ENCODE measurements at regions not wholly inside any gene's neighbourhood (a gene's known extent, or its start where the extent isn't known, plus 50 kb on each side); places are given as distances from the start of the nearest gene placed in this dataset.

DNA sequence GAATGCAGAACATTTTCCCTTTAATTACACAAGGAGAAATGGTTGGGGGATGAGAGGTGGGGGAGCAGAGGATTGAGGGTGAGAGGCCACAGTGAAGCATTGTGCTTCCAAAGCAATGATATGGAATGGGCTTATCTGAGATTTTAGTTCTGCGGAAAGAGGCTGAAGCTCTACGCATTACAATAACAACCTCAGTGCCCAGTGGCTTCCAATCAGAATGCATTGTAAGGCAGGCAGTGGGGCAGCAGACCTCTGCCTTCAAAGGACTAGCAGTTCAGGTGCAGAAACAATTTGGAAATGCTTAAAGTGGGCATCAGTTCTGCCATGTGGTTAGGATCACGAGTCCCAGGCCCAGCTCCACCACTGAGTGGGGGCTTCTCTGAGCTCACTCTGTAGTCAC is 251.0 kb upstream of the ZMIZ1 start:
- ChIA-PET POLR2A (no interaction called here), CTCF (interaction anchor here (1.3 kb wide), 1 partner anchor 18 kb away, joined by 3 read pairs; no protein-coding TSS in a partner anchor)
- DNase-seq (ENCODE audit: extremely low spot score), result no peak
- TF ChIP-seq, protein P1, sequence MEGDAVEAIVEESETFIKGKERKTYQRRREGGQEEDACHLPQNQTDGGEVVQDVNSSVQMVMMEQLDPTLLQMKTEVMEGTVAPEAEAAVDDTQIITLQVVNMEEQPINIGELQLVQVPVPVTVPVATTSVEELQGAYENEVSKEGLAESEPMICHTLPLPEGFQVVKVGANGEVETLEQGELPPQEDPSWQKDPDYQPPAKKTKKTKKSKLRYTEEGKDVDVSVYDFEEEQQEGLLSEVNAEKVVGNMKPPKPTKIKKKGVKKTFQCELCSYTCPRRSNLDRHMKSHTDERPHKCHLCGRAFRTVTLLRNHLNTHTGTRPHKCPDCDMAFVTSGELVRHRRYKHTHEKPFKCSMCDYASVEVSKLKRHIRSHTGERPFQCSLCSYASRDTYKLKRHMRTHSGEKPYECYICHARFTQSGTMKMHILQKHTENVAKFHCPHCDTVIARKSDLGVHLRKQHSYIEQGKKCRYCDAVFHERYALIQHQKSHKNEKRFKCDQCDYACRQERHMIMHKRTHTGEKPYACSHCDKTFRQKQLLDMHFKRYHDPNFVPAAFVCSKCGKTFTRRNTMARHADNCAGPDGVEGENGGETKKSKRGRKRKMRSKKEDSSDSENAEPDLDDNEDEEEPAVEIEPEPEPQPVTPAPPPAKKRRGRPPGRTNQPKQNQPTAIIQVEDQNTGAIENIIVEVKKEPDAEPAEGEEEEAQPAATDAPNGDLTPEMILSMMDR (IDR thresholded peaks at IDR 0.05; ENCODE audit: control extremely low read depth, extremely low read depth, low read depth, missing control alignments), result no peak

DNA sequence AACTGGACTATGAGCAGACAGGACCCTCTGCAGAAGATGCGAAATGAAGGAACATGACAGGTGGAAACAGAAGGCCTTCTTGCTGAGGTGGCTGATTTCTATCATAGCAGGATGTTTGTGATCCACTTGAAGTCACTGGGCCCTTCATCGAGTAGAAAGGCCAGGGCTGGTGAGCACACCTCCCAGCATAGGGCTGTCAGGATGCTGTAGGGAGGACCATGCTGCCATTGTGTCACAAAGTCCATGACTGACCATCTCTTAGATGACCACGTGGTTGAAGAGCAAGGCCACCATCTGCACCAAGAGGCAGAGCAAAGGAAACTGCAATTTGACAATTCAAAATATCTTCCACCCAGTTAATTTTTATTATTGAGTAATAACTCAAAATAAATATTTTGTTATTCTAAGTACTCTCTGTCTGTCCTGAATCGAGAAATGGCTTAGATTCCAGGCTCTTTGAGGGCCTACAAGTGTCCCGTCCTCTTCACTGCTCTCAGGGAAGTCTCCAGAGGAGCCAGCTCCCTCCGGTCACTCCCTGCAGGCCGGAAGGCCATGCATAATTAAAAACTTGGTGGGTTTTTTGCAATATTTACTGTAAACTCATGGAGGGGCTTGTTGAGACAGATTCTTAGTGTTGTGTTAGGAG is 249.3 kb upstream of the ZMIZ1 start:
- ChIA-PET CTCF (no interaction called here), POLR2A (no interaction called here)
- TF ChIP-seq, protein P1 (IDR thresholded peaks at IDR 0.05; ENCODE audit: control extremely low read depth, extremely low read depth, low read depth, missing control alignments), result no peak
- DNase-seq (ENCODE audit: extremely low spot score), result no peak

DNA sequence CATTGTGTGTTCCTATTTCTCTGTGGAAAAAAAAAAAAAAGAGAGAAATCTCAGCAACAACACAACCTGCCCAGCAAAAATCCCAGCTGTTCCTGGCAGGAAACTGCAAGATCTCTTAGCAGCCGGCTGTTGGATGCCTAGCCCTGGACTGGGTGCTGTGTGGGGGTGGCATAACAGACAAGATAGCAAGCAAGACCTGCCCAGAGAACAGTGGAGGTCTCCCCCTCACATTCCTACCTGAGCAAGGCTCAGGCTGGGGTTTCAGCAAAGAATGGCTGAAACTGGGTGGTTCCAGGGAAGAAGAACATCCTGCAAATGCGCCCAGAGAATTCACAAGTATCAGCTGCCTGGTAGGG is 248.8 kb upstream of the ZMIZ1 start:
- DNase-seq (ENCODE audit: extremely low spot score), result no peak
- ChIA-PET CTCF (no interaction called here), POLR2A (no interaction called here)
- TF ChIP-seq, protein P1 (IDR thresholded peaks at IDR 0.05; ENCODE audit: control extremely low read depth, extremely low read depth, low read depth, missing control alignments), result no peak

DNA sequence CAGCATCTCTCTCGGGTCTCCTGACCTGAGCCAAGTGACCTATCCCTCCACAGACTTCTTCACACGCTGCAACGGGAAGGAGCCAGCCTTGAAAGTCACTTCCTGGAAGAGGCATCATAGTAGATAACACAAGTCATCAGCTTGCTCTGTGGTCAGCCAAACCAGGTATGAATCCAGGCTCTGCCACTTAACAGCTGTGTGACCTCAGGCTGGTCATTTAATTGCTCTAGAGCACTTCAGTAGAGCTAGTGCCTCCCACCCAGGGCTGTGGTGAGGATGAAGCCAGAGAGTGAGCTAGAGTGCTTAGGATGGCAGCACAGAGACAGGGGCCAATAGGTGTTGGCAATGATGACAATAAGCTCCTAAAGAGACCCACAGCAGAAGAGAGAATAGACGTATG is 247.7 kb upstream of the ZMIZ1 start:
- ChIA-PET CTCF (interaction anchor here (1.1 to 1.3 kb wide), 2 partner anchors 11 to 41 kb away, joined by 3 read pairs; no protein-coding TSS in a partner anchor), POLR2A (interaction anchor here (0.7 kb wide), 1 partner anchor 277 kb away, joined by 3 read pairs; no protein-coding TSS in a partner anchor)
- DNase-seq (ENCODE audit: extremely low spot score), result no peak
- TF ChIP-seq, protein P1 (IDR thresholded peaks at IDR 0.05; ENCODE audit: control extremely low read depth, extremely low read depth, low read depth, missing control alignments), result no peak

DNA sequence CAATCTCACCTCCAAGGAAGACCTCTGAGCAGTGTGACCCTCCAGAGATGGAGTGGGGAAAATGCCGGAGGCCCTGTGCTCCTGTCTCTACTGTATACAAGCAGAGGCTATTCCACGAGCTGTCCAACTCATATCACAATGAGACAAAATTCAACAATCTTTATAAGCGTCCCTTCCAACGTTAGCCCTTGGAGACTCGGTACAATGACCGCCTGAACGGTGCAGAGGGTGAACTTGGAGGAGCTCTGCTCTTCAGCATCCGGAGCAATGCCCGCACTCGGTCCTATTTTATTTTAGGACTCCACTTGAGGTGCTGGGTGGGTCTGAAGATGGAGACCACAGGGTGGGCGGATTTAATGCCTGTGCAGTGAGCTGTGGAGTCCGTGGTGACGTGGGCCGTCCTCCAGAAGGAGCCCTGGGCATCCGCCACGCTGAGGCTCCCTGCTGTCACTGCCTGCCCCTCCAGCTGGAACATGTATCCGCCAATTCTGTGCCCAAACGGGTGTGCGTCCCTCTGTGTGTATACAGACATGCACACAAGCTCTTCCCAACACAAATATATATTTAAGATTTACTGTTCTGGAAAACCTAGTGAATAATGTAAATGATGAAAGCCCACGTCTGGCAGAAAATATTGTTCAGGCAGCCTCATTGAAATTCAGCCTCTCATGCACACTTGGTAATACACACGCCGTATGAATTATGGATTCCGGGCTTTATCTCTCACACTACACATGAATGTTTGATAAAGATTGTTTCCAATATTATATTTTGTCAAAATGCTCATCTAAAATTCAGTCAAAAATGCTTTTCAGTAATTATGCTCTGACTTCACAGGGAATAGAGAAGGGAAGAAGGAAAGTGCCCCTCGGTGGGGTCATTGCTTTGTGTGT is 239.9 kb upstream of the ZMIZ1 start:
- ChIA-PET CTCF (interaction anchor here (0.9 to 1.2 kb wide), 4 partner anchors 17 to 24 kb away, joined by 3 to 5 read pairs (median 3); no protein-coding TSS in a partner anchor), POLR2A (no interaction called here)
- TF ChIP-seq, protein P1 (IDR thresholded peaks at IDR 0.05; ENCODE audit: control extremely low read depth, extremely low read depth, low read depth, missing control alignments), result no peak
- no peak for DNase-seq (ENCODE audit: extremely low spot score)

DNA sequence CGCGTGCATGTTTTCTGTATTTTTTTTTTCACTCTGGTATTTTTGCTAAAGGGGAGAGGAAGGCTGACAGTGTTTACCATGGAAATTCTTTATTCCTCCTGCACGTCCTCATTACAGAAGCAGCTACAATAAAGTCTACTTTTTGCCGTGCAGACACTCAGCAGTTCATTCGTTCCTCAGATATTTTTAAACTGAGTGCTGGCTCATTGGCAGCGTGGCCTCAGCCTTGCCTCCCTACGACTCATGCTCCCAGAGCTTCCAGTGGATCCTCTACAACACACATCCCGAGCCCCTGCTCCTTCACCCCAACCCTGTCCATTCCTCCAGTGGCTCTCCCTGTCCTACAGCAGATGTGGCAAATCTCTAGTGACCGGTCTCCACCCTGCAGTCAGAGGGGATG is 239.2 kb upstream of the ZMIZ1 start:
- POLR2A ChIA-PET, result no interaction called here
- TF ChIP-seq, protein P1 (IDR thresholded peaks at IDR 0.05; ENCODE audit: control extremely low read depth, extremely low read depth, low read depth, missing control alignments), result no peak
- CTCF ChIA-PET, result interaction anchor here (0.9 to 1.2 kb wide), 2 partner anchors 16 to 18 kb away, joined by 3 read pairs; no protein-coding TSS in a partner anchor
- DNase-seq (ENCODE audit: extremely low spot score), result no peak

Measured in GM10248 (cell line).